H9 (cell line): ENCODE measurements at regions not wholly inside any gene's neighbourhood (a gene's known extent, or its start where the extent isn't known, plus 50 kb on each side); places are given as distances from the start of the nearest gene placed in this dataset.

ENCODE experiments used
- DNase-seq: peaks from one replicate; pipeline ENCODE4 v3.0.0-alpha.2; 2017
- H2AFZ ChIP-seq: one replicate; pipeline ENCODE4 v1.6.1; 2013; ENCODE audit warnings: mild to moderate bottlenecking, low read length, control low read depth, moderate library complexity
- H2AK5ac ChIP-seq: 2 replicates; pipeline ENCODE4 v1.6.1; 2013; ENCODE audit warnings: low read length, control low read depth, mixed read lengths; ENCODE audit not compliant: insufficient read length
- H2BK120ac ChIP-seq: one replicate; pipeline ENCODE4 v1.6.1; 2013; ENCODE audit warnings: low read depth, mild to moderate bottlenecking, low read length, control low read depth, inconsistent platforms; ENCODE audit not compliant: poor library complexity, severe bottlenecking
- H2BK12ac ChIP-seq: 2 replicates; pipeline ENCODE4 v1.6.1; 2013; ENCODE audit warnings: low read length, control low read depth, mixed read lengths, low read depth; ENCODE audit not compliant: insufficient read length
- H2BK15ac ChIP-seq: 2 replicates; pipeline ENCODE4 v1.6.1; 2013; ENCODE audit warnings: low read depth, low read length, control low read depth
- H2BK20ac ChIP-seq: one replicate; pipeline ENCODE4 v1.6.1; 2013; ENCODE audit warnings: low read depth, mild to moderate bottlenecking, low read length, control low read depth, inconsistent platforms; ENCODE audit not compliant: poor library complexity, severe bottlenecking
- H2BK5ac ChIP-seq: 2 replicates; pipeline ENCODE4 v1.6.1; 2013; ENCODE audit warnings: low read length, control low read depth, mixed read lengths; ENCODE audit not compliant: insufficient read length
- H3K14ac ChIP-seq: 2 replicates; pipeline ENCODE4 v1.6.1; 2013; ENCODE audit warnings: low read length, control low read depth; ENCODE audit not compliant: insufficient read depth
- H3K18ac ChIP-seq: 2 replicates; pipeline ENCODE4 v1.6.1; 2013; ENCODE audit warnings: low read depth, mild to moderate bottlenecking, mixed read lengths, low read length, control low read depth; ENCODE audit not compliant: insufficient read length
- H3K23ac ChIP-seq: 2 replicates; pipeline ENCODE4 v1.6.1; 2013; ENCODE audit warnings: low read length, control low read depth, mixed read lengths, low read depth; ENCODE audit not compliant: insufficient read length
- H3K23me2 ChIP-seq: 2 replicates; pipeline ENCODE4 v1.6.1; 2013; ENCODE audit warnings: low read depth, mild to moderate bottlenecking, mixed read lengths, low read length, control low read depth; ENCODE audit not compliant: insufficient read length, poor library complexity, severe bottlenecking
- H3K27ac ChIP-seq: 2 replicates; pipeline ENCODE4 v1.5.1; 2013; ENCODE audit warnings: low read length, control low read depth, mixed read lengths, low read depth; ENCODE audit not compliant: insufficient read length
- H3K27me3 ChIP-seq: 2 replicates; pipeline ENCODE4 v1.6.1; 2013; ENCODE audit warnings: low read length, control low read depth, inconsistent platforms; ENCODE audit not compliant: insufficient read depth
- H3K4ac ChIP-seq: 2 replicates; pipeline ENCODE4 v1.6.1; 2013; ENCODE audit warnings: low read depth, mild to moderate bottlenecking, control low read depth, inconsistent platforms, low read length, moderate library complexity
- H3K4me1 ChIP-seq: 2 replicates; pipeline ENCODE4 v1.6.1; 2013; ENCODE audit warnings: low read length, control low read depth, inconsistent platforms; ENCODE audit not compliant: insufficient read depth
- H3K4me2 ChIP-seq: 2 replicates; pipeline ENCODE4 v1.6.1; 2013; ENCODE audit warnings: low read length, control low read depth, mixed read lengths; ENCODE audit not compliant: insufficient read length, insufficient read depth
- H3K56ac ChIP-seq: 2 replicates; pipeline ENCODE4 v1.6.1; 2013; ENCODE audit warnings: low read depth, mild to moderate bottlenecking, mixed read lengths, low read length, control low read depth; ENCODE audit not compliant: insufficient read length
- H3K79me1 ChIP-seq: 2 replicates; pipeline ENCODE4 v1.6.1; 2013; ENCODE audit warnings: low read depth, mild to moderate bottlenecking, moderate library complexity, low read length, control low read depth, inconsistent platforms; ENCODE audit not compliant: insufficient read depth, poor library complexity, severe bottlenecking
- H3K79me2 ChIP-seq: 2 replicates; pipeline ENCODE4 v1.6.1; 2013; ENCODE audit warnings: low read length, control low read depth, inconsistent platforms; ENCODE audit not compliant: insufficient read depth
- H3K9ac ChIP-seq: 2 replicates; pipeline ENCODE4 v1.6.1; 2013; ENCODE audit warnings: low read length, control low read depth, mixed read lengths; ENCODE audit not compliant: insufficient read length; ENCODE audit errors: extremely low read depth
- H3K9me3 ChIP-seq: one replicate; pipeline ENCODE4 v1.6.1; 2013; ENCODE audit warnings: low read depth, low read length, inconsistent platforms; ENCODE audit not compliant: control insufficient read depth
- H3T11ph ChIP-seq: one replicate; pipeline ENCODE4 v1.6.1; 2013; ENCODE audit warnings: mild to moderate bottlenecking, low read length, control low read depth, inconsistent platforms
- H4K20me1 ChIP-seq: one replicate; pipeline ENCODE4 v1.6.1; 2013; ENCODE audit not compliant: control insufficient read depth, insufficient read length, insufficient read depth
- H4K5ac ChIP-seq: 2 replicates; pipeline ENCODE4 v1.6.1; 2013; ENCODE audit warnings: low read depth, mild to moderate bottlenecking, mixed read lengths, low read length, control low read depth; ENCODE audit not compliant: insufficient read length
- H4K8ac ChIP-seq: replicated peaks from 2 replicates; pipeline ENCODE4 v1.6.1; 2013; ENCODE audit warnings: low read length, control low read depth, mixed read lengths, low read depth; ENCODE audit not compliant: insufficient read length
- H4K91ac ChIP-seq: 2 replicates; pipeline ENCODE4 v1.6.1; 2013; ENCODE audit warnings: low read depth, mild to moderate bottlenecking, moderate library complexity, mixed read lengths, low read length, control low read depth; ENCODE audit not compliant: insufficient read length
- H3K27ac Mint-ChIP-seq, 3 experiments: 2 replicates in 2 of 3; 3 replicates in 1 of 3; pipeline ENCODE4 v1.8.0; 2020 to 2021; ENCODE audit warnings: mixed read lengths in 3 of 3, mild to moderate bottlenecking in 1 of 3, moderate library complexity in 1 of 3
- H3K27me3 Mint-ChIP-seq: 2 replicates; pipeline ENCODE4 v1.8.0; 2021; ENCODE audit warnings: low read depth, mild to moderate bottlenecking, moderate library complexity, mixed read lengths
- H3K36me3 Mint-ChIP-seq, 3 experiments: 2 replicates in 2 of 3; 3 replicates in 1 of 3; pipeline ENCODE4 v1.8.0; 2020 to 2021; ENCODE audit warnings: low read depth in 3 of 3, mixed read lengths in 3 of 3; ENCODE audit not compliant: insufficient read depth in 1 of 3
- H3K4me1 Mint-ChIP-seq, 2 experiments: 2 replicates each; pipeline ENCODE4 v1.8.0; 2020; ENCODE audit warnings: mixed read lengths in 2 of 2
- H3K4me3 Mint-ChIP-seq, 2 experiments: 2 replicates in 1 of 2; 3 replicates in 1 of 2; pipeline ENCODE4 v1.8.0; 2020 to 2021; ENCODE audit warnings: mild to moderate bottlenecking in 2 of 2, mixed read lengths in 2 of 2, moderate library complexity in 1 of 2
- H3K9me3 Mint-ChIP-seq, 2 experiments: 2 replicates in 1 of 2; 3 replicates in 1 of 2; pipeline ENCODE4 v1.8.0; 2020; ENCODE audit warnings: mild to moderate bottlenecking in 2 of 2, mixed read lengths in 2 of 2, moderate library complexity in 1 of 2
- CTCF ChIP-seq: fragments of 200-600 bp; sonication (generic); conservative IDR thresholded peaks from 3 replicates; pipeline ENCODE4 v1.8.0; 2021; ENCODE audit warnings: antibody characterized with exemption, mild to moderate bottlenecking
- WGBS: extraction: QIAGEN DNeasy Blood & Tissue Kit; methylation state at CpG from one replicate; pipeline ENCODE4 v1.1.7; 2013; ENCODE audit warnings: missing lambda C conversion rate, low lambda C conversion rate, mixed read lengths; ENCODE audit not compliant: insufficient read length; ENCODE audit errors: extremely low coverage; 5-methylcytosine and 5-hydroxymethylcytosine counted together

- Histone ChIP-seq H3K23ac (no peak overlapping the region), H3K23me2 (no peaks in the 10 kb centered on the region), H2BK15ac (no peak overlapping the region), H3K9ac (no peak overlapping the region), H3K9me3 (no peaks in the 10 kb centered on the region), H3K4ac (no peak overlapping the region), H3K4me2 (no peak overlapping the region), H3K56ac (no peak overlapping the region), H2BK120ac (no peak overlapping the region), H2AFZ (no peak overlapping the region), H4K5ac (no peak overlapping the region), H4K8ac (no peak overlapping the region), H2BK5ac (no peak overlapping the region), H4K91ac (no peak overlapping the region), H3K79me2 (no peaks in the 10 kb centered on the region), H3K18ac (no peak overlapping the region), H4K20me1 (no peaks in the 10 kb centered on the region), H3K27me3 (no peaks in the 10 kb centered on the region), H3K4me1 (no peaks in the 10 kb centered on the region; the same call in none of the 2 replicates), H3T11ph (no peak overlapping the region), H2BK12ac (no peak overlapping the region), H3K79me1 (no peaks in the 10 kb centered on the region), H3K14ac (no peak overlapping the region), H2AK5ac (no peak overlapping the region), H2BK20ac (no peak overlapping the region), H3K27ac (no peak overlapping the region)
- Mint-ChIP-seq H3K4me3 (no peak overlapping the region), H3K4me1 (peaks cover 36 to 41% of the 10 kb centered on the region in 2 experiments), H3K36me3 (no peaks in the 10 kb centered on the region), H3K27ac (no peak overlapping the region), H3K9me3 (no peaks in the 10 kb centered on the region), H3K27me3 (no peaks in the 10 kb centered on the region)
- WGBS, result no CpG with 5 or more reads among the region's 2 CpGs
- DNase-seq, result no peak
- no peak for TF ChIP-seq CTCF
Measured at GRCh38 chr10:83543691-83544462, 595.4 kb upstream of the GHITM start.
